DMS79 treated with DMSO at 0.1 percent for 48 hours (cell line): ENCODE measurements at regions not wholly inside any gene's neighbourhood (a gene's known extent, or its start where the extent isn't known, plus 50 kb on each side); places are given as distances from the start of the nearest gene placed in this dataset.
"Not testable (repeated sequence)": the region's sequence is repeated elsewhere in the genome, so short reads cannot be mapped to it uniquely, and the experiment has no call there.

Source experiments
- DNase-seq: peaks from one replicate; lab custom pipeline; 2025; lab: John Stamatoyannopoulos, UW

GRCh38 chr5:126014676-126015075 lies 408.5 kb upstream of the GRAMD2B start:
- no peak for DNase-seq

DNA sequence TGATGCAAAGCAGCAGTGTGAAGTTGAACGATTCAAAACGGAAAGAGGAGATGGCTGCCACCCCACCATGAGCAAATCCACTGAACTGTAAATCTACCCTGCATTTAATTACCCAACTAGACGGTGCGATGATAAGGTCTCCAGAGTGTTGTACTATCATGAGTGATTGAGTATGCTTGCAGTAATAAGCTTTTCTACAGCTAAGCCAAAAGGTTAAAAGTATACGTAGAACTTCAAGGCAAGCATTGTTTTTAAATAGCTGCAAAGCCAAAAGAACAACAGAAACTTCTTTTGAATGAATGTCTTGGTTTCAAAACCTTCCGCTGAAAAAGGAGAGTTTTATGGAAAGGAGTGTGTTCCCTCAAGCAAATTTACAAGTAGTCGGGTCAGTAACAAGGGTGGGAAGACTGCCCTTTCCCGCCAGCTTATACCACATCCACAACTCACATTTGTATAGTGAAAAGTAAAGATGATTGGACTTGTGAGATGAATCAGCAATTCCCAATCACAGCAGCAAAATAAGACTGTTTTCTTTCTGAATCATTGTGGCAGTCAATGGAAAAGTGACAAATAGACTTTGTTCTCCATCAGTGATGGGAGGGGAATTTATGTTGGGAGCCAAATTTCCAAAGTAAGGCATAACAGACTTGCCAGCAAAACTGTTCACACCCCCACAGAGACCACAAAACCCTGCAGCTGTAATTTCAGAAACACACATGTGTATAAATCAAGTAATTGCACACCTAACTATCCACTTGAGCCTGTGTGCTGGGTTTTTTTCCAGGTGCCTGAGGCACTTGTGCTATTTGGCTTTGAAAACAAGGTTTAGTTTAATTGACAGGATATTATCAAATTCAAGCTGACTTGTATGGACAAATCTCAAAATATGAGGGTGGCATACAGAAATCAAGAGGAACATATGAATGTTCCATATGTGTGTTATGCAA lies 407.7 kb upstream of the GRAMD2B start:
- DNase-seq: no peak

DNA sequence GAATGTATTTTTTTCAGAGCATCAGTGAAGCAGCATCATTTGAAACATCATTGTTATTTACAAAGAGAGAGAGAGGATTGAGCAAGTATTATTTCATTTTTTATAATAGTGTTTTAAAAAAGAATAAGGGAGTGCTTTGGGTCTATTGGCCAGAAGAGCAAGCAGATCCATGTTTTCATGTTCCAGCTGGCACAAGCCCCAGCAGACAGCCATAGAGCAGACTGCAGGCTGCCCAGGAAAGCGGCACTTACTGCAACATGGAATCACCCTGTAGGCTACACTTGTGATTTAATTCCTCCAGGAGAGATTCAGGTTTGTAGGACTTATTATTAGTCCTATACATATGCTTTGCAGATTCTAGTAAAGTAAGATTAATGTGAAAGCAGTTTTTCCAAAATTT lies 407.0 kb upstream of the GRAMD2B start:
- DNase-seq: no peak

DNA sequence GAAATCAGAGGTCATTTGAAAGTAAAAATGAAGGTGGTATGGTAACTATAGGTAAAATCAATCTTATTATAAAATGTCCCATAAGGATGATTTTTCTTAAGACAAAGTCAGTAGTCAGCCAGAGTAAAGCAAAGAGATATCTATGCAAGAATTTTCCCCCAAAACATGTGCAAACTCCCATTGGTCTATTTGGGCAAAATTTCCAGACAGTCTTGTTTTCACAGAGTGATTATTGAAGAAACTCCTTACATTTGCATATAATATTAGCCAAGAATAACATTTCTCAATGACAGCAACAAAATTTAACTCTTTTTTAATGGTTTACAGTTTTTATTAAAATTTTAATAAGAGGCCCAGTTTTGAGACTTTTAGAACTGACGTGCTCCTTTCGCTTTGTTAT lies 406.1 kb upstream of the GRAMD2B start:
- DNase-seq: no peak

- DNase-seq: no peak
These were observed 402.4 kb upstream of the GRAMD2B start for GRCh38 chr5:126020770-126021169.

DNA sequence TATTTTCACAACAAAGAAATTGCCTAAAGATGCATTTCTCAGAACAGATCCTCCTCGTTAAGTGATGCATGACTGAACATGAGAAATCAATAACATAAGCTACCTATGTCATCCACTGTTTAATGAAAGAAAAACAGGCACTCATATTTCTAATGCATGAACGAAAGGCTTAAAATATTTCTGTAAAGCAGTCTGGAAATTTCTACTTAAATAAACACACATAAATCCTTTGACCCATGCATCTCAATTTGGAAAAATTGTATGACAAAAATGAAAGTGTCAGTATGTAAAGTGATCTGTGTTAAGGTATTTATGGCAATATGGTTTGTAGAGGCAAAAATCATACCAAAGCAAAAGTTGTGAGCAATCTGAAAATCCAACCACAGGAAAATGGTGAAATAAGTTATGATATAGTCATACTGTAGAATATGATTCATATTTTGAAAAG lies 399.2 kb upstream of the GRAMD2B start:
- DNase-seq: no peak

DNA sequence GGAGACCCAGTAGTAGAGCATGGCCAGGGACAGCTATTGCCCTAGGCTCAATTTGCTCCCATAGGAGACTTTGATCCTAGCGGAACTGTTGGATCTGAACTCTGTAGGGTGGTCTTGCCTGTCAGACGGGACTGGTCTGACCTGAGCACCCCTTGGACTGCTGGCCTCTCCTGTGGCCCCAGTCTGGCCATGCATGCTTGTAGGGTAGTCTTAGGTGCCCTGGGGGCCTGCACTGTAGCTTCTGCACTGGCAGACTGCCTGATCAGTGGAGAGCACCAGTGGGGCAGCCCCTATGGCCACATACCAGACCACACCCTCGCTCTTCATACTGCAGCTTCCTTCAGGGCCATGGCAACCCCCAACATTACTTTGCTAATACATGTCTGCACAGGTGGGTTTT lies 396.1 kb upstream of the GRAMD2B start:
- no peak for DNase-seq

GRCh38 chr5:126027652-126028051 lies 395.6 kb upstream of the GRAMD2B start:
- no peak for DNase-seq

- DNase-seq: no peak
These were observed 394.9 kb upstream of the GRAMD2B start for GRCh38 chr5:126028336-126028735.

GRCh38 chr5:126029282-126029681 lies 393.9 kb upstream of the GRAMD2B start:
- not testable (repeated sequence) for DNase-seq

GRCh38 chr5:126030698-126031097 lies 392.5 kb upstream of the GRAMD2B start:
- no peak for DNase-seq

DNA sequence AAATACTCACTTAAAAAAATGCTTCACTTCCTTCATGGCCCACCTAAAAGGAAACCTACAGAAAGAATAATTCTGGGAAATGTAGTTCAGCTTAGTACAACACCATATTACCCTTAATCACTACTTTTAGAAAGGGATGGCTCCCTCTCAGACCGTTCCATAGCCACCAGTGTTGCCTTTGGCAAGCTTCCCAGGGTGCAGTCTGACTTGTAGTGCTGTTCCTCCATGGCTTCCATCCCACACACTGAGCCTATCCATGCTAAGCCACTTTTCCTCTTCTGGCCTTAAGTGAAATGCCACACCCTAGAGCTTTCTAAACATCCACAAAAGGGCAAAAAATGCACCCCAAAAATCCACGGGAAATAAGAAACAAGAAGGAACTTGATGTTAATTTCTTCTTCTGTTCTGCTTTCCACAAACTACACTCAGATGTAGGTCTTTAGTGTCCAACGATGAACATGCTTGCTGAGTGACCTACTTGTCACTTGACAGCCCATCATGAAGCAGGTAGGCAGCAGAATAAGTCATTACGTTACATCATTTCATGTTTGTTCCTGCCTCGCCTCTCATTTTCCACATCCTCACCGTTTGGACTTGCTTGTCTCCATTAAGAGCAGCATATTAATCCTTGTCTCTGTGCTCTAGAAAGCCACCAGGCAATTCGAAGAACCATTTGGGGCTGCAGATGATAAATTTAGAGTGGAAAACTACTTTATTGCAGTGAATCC lies 391.1 kb upstream of the GRAMD2B start:
- DNase-seq: no peak

DNA sequence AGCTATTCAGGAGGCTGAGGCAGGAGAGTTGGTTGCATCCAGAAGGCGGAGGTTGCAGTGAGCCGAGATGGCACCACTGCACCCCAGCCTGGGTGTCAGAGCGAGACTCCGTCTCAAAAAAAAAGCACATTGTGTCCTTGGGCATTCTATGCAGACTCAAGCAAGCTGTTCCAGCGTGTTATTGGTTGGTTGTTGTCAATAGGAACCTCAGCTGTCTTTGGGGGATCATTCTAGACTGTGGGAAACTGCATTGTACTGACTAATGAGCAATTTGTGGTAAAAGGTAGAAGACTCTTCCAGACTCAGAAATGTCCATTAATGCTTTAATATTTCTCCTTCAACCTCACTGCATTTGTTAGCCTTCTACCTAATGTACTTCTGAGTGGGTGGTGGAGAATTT lies 379.5 kb upstream of the GRAMD2B start:
- peak; percentile 5 for DNase-seq

GRCh38 chr5:126044111-126044668 lies 379.0 kb upstream of the GRAMD2B start:
- DNase-seq: no peak

GRCh38 chr5:126044931-126045565 lies 378.2 kb upstream of the GRAMD2B start:
- no peak for DNase-seq

- DNase-seq: no peak
These were observed 376.9 kb upstream of the GRAMD2B start for GRCh38 chr5:126046318-126046717.

- DNase-seq: no peak
These were observed 376.2 kb upstream of the GRAMD2B start for GRCh38 chr5:126046846-126047571.

- DNase-seq: no peak
These were observed 371.1 kb upstream of the GRAMD2B start for GRCh38 chr5:126052120-126052519.

DNA sequence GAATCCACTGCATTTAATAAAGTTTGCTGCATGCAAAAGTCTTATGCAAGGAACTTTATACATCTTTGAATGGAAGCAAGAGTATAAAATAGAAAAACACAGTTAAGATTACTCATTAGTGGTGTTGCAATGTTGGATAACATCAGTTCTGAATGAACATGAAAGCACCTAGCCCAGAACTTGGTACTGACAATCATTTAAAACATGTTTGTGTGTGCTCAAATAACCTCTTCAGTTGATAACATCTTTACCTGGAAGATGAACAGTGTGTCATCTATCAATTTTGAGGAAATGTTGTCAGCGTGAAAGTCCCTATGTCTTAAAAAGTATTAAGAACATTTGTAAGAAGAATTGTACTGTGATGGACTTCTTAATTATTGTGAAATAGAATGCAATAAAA lies 370.4 kb upstream of the GRAMD2B start:
- no peak for DNase-seq

DNA sequence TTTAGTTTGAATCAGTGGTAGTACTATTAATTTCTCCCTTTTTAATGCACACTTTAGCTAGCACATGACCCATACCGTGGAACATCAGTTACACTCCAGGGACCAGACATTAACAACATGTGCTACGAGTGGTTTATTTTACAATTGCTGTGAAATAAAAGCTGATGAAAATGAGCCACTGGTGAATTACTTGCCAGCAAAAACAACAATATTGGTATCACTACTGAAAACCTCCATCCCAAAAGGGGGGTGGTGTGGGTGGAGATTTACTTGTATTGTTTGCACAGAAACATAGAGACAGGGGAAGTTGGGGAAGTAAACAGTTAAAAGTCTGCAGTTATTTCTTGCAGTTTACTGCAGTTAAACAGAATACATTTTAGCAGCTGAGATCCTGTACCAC lies 369.6 kb upstream of the GRAMD2B start:
- DNase-seq: no peak

DNA sequence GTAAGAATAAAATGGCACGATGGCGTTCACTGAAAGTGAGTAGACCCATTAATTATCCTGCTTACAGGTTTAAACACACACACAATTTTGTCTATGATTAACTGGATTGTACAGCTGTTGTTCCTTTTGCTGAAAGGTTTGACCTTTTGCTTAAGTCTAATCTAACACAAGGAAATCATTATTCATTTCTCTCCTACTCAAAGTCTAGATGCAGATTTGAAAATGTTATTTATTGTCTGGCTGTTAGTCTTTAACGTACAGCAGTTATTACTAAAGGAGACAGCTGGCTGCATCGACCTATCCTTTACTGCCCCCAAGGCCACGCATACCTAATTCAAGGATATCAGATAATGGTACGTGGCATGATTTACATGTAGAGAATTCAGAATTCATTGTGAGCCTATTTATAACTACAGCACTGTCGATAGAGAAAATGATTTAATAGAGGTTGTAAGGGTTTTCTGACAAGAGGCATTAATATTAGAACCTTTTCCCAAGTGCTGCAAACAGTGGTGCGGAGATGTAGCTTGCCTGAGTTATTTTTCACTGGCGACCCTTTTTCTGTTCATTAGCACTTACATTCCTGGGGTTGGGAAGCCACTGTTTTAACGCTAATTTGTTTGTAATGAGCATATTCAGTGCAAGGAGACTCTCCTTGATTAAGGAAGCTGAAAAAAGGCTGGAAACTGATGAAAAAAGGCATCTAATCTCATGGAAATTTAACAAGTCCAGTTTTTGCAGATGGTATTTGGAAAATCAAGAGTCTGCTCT lies 368.4 kb upstream of the GRAMD2B start:
- no peak for DNase-seq
